HepG2 (cell line): ENCODE measurements at regions not wholly inside any gene's neighbourhood (a gene's known extent, or its start where the extent isn't known, plus 50 kb on each side); places are given as distances from the start of the nearest gene placed in this dataset.

Source experiments
- ATAC-seq: fragments of 200-7000 bp; cut with Tn5 transposase; 3 replicates; pipeline ENCODE4 v1.9.1; 2020; ENCODE audit warnings: mild to moderate bottlenecking, moderate library complexity
- BruUV-seq: library from RNA; stranded (reverse); fragments of 400-500 nt; replicated peaks from 2 replicates; lab custom pipeline; 2021; lab: Mats Ljungman, UMichigan
- CTCF ChIA-PET: fragments of 300-600 bp; formaldehyde crosslinking; extraction: SDS; loops from one replicate; lab custom pipeline; 2021; ENCODE audit warnings: low total read pairs, inconsistent platforms, low intra/inter-chr PET ratio; lab: Yijun Ruan, JAX
- POLR2A ChIA-PET: fragments of 350-600 bp; sonication (Branson Sonifier 250); formaldehyde crosslinking; loops from one replicate; lab custom pipeline; 2020; ENCODE audit warnings: antibody characterized with exemption, inconsistent platforms; lab: Yijun Ruan, JAX
- DNase-seq: peaks from one replicate; pipeline ENCODE4 v3.0.0-alpha.2; 2015; ENCODE audit warnings: low spot score
- FAIRE-seq: peaks from 3 replicates; lab custom pipeline; 2011; peaks lifted over from hg19 to GRCh38; lab: Jason Lieb, UNC
- H2AFZ ChIP-seq: one replicate; pipeline ENCODE4 v1.6.1; 2011; ENCODE audit warnings: low read length, inconsistent platforms
- H3K27ac ChIP-seq: fragments of 300-600 bp; 3 replicates; pipeline ENCODE4 v1.8.0; 2011; ENCODE audit warnings: mixed run types, mild to moderate bottlenecking, mixed read lengths, low read length, inconsistent platforms; ENCODE audit not compliant: insufficient read depth; ENCODE audit errors: extremely low read length
- H3K27me3 ChIP-seq, 2 experiments: fragments of 200-600 bp in 1 of 2; 2 replicates in 1 of 2; 3 replicates in 1 of 2; pipeline versions ENCODE4 v1.6.0 to v1.8.0; 2011; ENCODE audit warnings: low read length in 2 of 2, mild to moderate bottlenecking in 2 of 2, moderate library complexity in 2 of 2, inconsistent platforms in 1 of 2; ENCODE audit not compliant: insufficient read depth in 2 of 2, control insufficient read depth in 1 of 2
- H3K36me3 ChIP-seq, 2 experiments: fragments of 200-600 bp in 1 of 2; replicated peaks in 1 of 2; 2 replicates in 1 of 2; 3 replicates in 1 of 2; pipeline versions ENCODE4 v1.5.1 to v1.8.0; 2011; ENCODE audit warnings: low read length in 2 of 2, inconsistent platforms in 1 of 2; ENCODE audit not compliant: insufficient read depth in 2 of 2, control insufficient read depth in 1 of 2
- H3K4me1 ChIP-seq: 2 replicates; pipeline ENCODE4 v1.5.1; 2012; ENCODE audit warnings: low read length, inconsistent platforms; ENCODE audit not compliant: insufficient read depth
- H3K4me2 ChIP-seq: 2 replicates; pipeline ENCODE4 v1.6.0; 2011; ENCODE audit warnings: low read depth, low read length, inconsistent platforms
- H3K4me3 ChIP-seq, 3 experiments: fragments of 200-600 bp in 1 of 3; sonication (generic), shearing (Covaris generic) in 1 of 3; replicated peaks in 1 of 3; 2 replicates each; pipeline ENCODE4 v1.5.1; 2011 to 2016; ENCODE audit warnings: low read length in 3 of 3, inconsistent platforms in 2 of 3, low read depth in 2 of 3, mild to moderate bottlenecking in 2 of 3, control low read depth in 1 of 3, mixed read lengths in 1 of 3; ENCODE audit not compliant: insufficient read depth in 1 of 3
- H3K79me2 ChIP-seq: one replicate; pipeline ENCODE4 v1.6.1; 2011; ENCODE audit warnings: low read length, inconsistent platforms; ENCODE audit not compliant: insufficient read depth
- H3K9ac ChIP-seq: 2 replicates; pipeline ENCODE4 v1.6.0; 2011; ENCODE audit warnings: mild to moderate bottlenecking, low read depth, low read length, inconsistent platforms; ENCODE audit not compliant: insufficient read depth
- H3K9me3 ChIP-seq: 2 replicates; pipeline ENCODE4 v1.5.1; 2012; ENCODE audit warnings: mild to moderate bottlenecking, low read length
- H4K20me1 ChIP-seq: 2 replicates; pipeline ENCODE4 v1.6.0; 2011; ENCODE audit warnings: inconsistent platforms, mild to moderate bottlenecking, low read length, moderate library complexity; ENCODE audit not compliant: insufficient read depth
- AHR ChIP-seq: IDR thresholded peaks from 2 replicates; pipeline ENCODE4 v1.6.1; 2018; ENCODE audit warnings: missing genetic modification reagents, missing compliant biosample characterization
- ATF1 ChIP-seq: IDR thresholded peaks from 2 replicates; pipeline ENCODE4 v1.6.1; 2016; ENCODE audit warnings: mild to moderate bottlenecking, control low read depth
- HOXA5 ChIP-seq: sonication (generic); formaldehyde crosslinking; IDR thresholded peaks from 2 replicates; pipeline ENCODE4 v1.4.0; 2020; ENCODE audit warnings: missing genetic modification reagents
- KAT8 ChIP-seq: IDR thresholded peaks from 2 replicates; pipeline ENCODE4 v1.6.1; 2016; ENCODE audit warnings: missing genetic modification reagents, missing compliant biosample characterization
- MYPOP ChIP-seq: sonication (generic); formaldehyde crosslinking; IDR thresholded peaks from 2 replicates; pipeline ENCODE4 v1.8.1; 2023; ENCODE audit warnings: mild to moderate bottlenecking, moderate library complexity, missing genetic modification reagents
- NR1H2 ChIP-seq: sonication (generic); formaldehyde crosslinking; IDR thresholded peaks from 2 replicates; pipeline ENCODE4 v1.8.1; 2022; ENCODE audit warnings: low read depth, missing genetic modification reagents, borderline replicate concordance
- ONECUT2 ChIP-seq: sonication (generic); formaldehyde crosslinking; IDR thresholded peaks from 2 replicates; pipeline ENCODE4 v1.4.0; 2020; ENCODE audit warnings: missing genetic modification reagents
- TGIF2 ChIP-seq: IDR thresholded peaks from 2 replicates; pipeline ENCODE4 v1.6.1; 2016; ENCODE audit warnings: control low read depth, missing compliant biosample characterization
- ZNF350 ChIP-seq: sonication (generic); formaldehyde crosslinking; IDR thresholded peaks from 2 replicates; pipeline ENCODE4 v1.4.0; 2020; ENCODE audit warnings: mild to moderate bottlenecking, low read depth, missing genetic modification reagents, borderline replicate concordance
- ZNF737 ChIP-seq: sonication (generic); formaldehyde crosslinking; IDR thresholded peaks from 2 replicates; pipeline ENCODE4 v1.5.0; 2020; ENCODE audit warnings: missing genetic modification reagents, mild to moderate bottlenecking, borderline replicate concordance
- ZNF839 ChIP-seq: sonication (generic); formaldehyde crosslinking; IDR thresholded peaks from 2 replicates; pipeline ENCODE4 v1.4.0; 2020; ENCODE audit warnings: missing genetic modification reagents, mild to moderate bottlenecking, borderline replicate concordance
- WGBS: methylation state at CpG from one replicate; pipeline ENCODE4 v1.1.6; 2017; ENCODE audit warnings: low lambda C conversion rate; 5-methylcytosine and 5-hydroxymethylcytosine counted together
- in situ Hi-C: cut with HindIII; loops from 2 replicates; pipeline ENCODE4 v1.10.0; 2017; ENCODE audit warnings: low pct_unique_long_range_greater_than_20kb; ENCODE audit not compliant: extremely low pct_ligation_motif_present
- intact Hi-C: fragments of 100-400 bp; cut with micrococcal nuclease; formaldehyde crosslinking; loops from one replicate; pipeline ENCODE4 v1.10.0; 2022; ENCODE audit not compliant: unreplicated experiment
- TF ChIP-seq, protein P1 (sequence below): sonication (generic); formaldehyde crosslinking; IDR thresholded peaks from 2 replicates; pipeline ENCODE4 v1.8.0; 2022; ENCODE audit warnings: mild to moderate bottlenecking, missing genetic modification reagents, moderate library complexity
- TF ChIP-seq, protein P2 (sequence below): sonication (generic); formaldehyde crosslinking; IDR thresholded peaks from 2 replicates; pipeline ENCODE4 v1.5.1; 2020; ENCODE audit warnings: mild to moderate bottlenecking, missing genetic modification reagents, moderate library complexity
- TF ChIP-seq, protein P3 (sequence below), 2 experiments: sonication (generic) in 1 of 2; formaldehyde crosslinking in 1 of 2; IDR thresholded peaks; 2 replicates each; pipeline versions ENCODE4 v1.4.0 to v1.6.1; 2018 to 2020; ENCODE audit warnings: missing genetic modification reagents in 2 of 2, borderline replicate concordance in 1 of 2, low read depth in 1 of 2, mild to moderate bottlenecking in 1 of 2, missing biosample characterization in 1 of 2

GRCh38 chr15:72844067-72844466 is 60.5 kb upstream of the ADPGK start:
- Histone ChIP-seq H3K4me3 (no peak overlapping the region), H2AFZ (no peak overlapping the region), H3K36me3 (no peaks in the 10 kb centered on the region), H3K9ac (no peak overlapping the region), H3K9me3 (no peaks in the 10 kb centered on the region), H4K20me1 (no peaks in the 10 kb centered on the region), H3K27me3 (peaks cover 0 to 17% of the 10 kb centered on the region in 2 experiments; a peak in 3 of 5 replicates), H3K4me2 (no peak overlapping the region), H3K79me2 (no peaks in the 10 kb centered on the region), H3K27ac (no peak overlapping the region), H3K4me1 (no peaks in the 10 kb centered on the region)
- no TSS peak for BruUV-seq
- no peak for FAIRE-seq
- intact Hi-C loops (no loop called here), in situ Hi-C loops (no loop called here)
- WGBS, result 73% methylated on average over 1 of the region's 1 CpG
- ChIA-PET CTCF (no interaction called here), POLR2A (no interaction called here)
- no peak for DNase-seq
- no peak for ATAC-seq
- TF ChIP-seq KAT8 (CRISPR knock-in tag) (no peak), ONECUT2 (CRISPR knock-in tag) (no peak), ZNF350 (CRISPR knock-in tag) (no peak), MYPOP (CRISPR knock-in tag) (no peak), HOXA5 (no peak), AHR (CRISPR knock-in tag) (no peak), NR1H2 (CRISPR knock-in tag) (no peak), TGIF2 (no peak), ZNF839 (no peak), ATF1 (CRISPR knock-in tag) (no peak), ZNF737 (CRISPR knock-in tag) (no peak)
- TF ChIP-seq, protein P1, sequence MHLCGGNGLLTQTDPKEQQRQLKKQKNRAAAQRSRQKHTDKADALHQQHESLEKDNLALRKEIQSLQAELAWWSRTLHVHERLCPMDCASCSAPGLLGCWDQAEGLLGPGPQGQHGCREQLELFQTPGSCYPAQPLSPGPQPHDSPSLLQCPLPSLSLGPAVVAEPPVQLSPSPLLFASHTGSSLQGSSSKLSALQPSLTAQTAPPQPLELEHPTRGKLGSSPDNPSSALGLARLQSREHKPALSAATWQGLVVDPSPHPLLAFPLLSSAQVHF, result no peak
- TF ChIP-seq, protein P2, sequence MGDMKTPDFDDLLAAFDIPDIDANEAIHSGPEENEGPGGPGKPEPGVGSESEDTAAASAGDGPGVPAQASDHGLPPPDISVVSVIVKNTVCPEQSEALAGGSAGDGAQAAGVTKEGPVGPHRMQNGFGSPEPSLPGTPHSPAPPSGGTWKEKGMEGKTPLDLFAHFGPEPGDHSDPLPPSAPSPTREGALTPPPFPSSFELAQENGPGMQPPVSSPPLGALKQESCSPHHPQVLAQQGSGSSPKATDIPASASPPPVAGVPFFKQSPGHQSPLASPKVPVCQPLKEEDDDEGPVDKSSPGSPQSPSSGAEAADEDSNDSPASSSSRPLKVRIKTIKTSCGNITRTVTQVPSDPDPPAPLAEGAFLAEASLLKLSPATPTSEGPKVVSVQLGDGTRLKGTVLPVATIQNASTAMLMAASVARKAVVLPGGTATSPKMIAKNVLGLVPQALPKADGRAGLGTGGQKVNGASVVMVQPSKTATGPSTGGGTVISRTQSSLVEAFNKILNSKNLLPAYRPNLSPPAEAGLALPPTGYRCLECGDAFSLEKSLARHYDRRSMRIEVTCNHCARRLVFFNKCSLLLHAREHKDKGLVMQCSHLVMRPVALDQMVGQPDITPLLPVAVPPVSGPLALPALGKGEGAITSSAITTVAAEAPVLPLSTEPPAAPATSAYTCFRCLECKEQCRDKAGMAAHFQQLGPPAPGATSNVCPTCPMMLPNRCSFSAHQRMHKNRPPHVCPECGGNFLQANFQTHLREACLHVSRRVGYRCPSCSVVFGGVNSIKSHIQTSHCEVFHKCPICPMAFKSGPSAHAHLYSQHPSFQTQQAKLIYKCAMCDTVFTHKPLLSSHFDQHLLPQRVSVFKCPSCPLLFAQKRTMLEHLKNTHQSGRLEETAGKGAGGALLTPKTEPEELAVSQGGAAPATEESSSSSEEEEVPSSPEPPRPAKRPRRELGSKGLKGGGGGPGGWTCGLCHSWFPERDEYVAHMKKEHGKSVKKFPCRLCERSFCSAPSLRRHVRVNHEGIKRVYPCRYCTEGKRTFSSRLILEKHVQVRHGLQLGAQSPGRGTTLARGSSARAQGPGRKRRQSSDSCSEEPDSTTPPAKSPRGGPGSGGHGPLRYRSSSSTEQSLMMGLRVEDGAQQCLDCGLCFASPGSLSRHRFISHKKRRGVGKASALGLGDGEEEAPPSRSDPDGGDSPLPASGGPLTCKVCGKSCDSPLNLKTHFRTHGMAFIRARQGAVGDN (CRISPR knock-in tag), result no peak
- TF ChIP-seq, protein P3, sequence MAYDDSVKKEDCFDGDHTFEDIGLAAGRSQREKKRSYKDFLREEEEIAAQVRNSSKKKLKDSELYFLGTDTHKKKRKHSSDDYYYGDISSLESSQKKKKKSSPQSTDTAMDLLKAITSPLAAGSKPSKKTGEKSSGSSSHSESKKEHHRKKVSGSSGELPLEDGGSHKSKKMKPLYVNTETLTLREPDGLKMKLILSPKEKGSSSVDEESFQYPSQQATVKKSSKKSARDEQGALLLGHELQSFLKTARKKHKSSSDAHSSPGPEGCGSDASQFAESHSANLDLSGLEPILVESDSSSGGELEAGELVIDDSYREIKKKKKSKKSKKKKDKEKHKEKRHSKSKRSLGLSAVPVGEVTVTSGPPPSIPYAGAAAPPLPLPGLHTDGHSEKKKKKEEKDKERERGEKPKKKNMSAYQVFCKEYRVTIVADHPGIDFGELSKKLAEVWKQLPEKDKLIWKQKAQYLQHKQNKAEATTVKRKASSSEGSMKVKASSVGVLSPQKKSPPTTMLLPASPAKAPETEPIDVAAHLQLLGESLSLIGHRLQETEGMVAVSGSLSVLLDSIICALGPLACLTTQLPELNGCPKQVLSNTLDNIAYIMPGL (CRISPR knock-in tag; IDR thresholded peaks at IDR 0.05; ENCODE audit: borderline replicate concordance in 1 of 2, low read depth in 1 of 2), result no peak
